NCI-H1417 treated with DMSO at 0.1 percent for 48 hours (cell line): ENCODE measurements at regions not wholly inside any gene's neighbourhood (a gene's known extent, or its start where the extent isn't known, plus 50 kb on each side); places are given as distances from the start of the nearest gene placed in this dataset.
A peak's percentile ranks its signal among the peaks of the same experiment; 100 is the strongest.
"Not testable (repeated sequence)": the region's sequence is repeated elsewhere in the genome, so short reads cannot be mapped to it uniquely, and the experiment has no call there.

Experiments
- DNase-seq: peaks from one replicate; lab custom pipeline; 2025; lab: John Stamatoyannopoulos, UW

GRCh38 chr5:83001796-83002381 lies 75.3 kb downstream of the TMEM167A start:
- DNase-seq = no peak

- DNase-seq = no peak
Measured at GRCh38 chr5:83000922-83001321, 76.3 kb downstream of the TMEM167A start.

GRCh38 chr5:83000428-83000827 lies 76.8 kb downstream of the TMEM167A start:
- no peak for DNase-seq

- DNase-seq = no peak
Measured at GRCh38 chr5:82993416-82993815, 83.8 kb downstream of the TMEM167A start.

- DNase-seq = no peak
Measured at GRCh38 chr5:82992646-82993045, 84.5 kb downstream of the TMEM167A start.

GRCh38 chr5:82991678-82992323 lies 85.4 kb downstream of the TMEM167A start:
- DNase-seq = peak; percentile 15

- no peak for DNase-seq
Measured at GRCh38 chr5:82991059-82991458, 86.1 kb downstream of the TMEM167A start.

GRCh38 chr5:82987188-82987587 lies 90.0 kb downstream of the TMEM167A start:
- no peak for DNase-seq

GRCh38 chr5:82986404-82986803 lies 90.8 kb downstream of the TMEM167A start:
- peak; percentile 65 for DNase-seq

GRCh38 chr5:82985763-82986162 lies 91.4 kb downstream of the TMEM167A start:
- DNase-seq = no peak

GRCh38 chr5:82984786-82985735 lies 92.1 kb downstream of the TMEM167A start:
- no peak for DNase-seq

GRCh38 chr5:82982846-82983245 lies 94.3 kb downstream of the TMEM167A start:
- no peak for DNase-seq

- DNase-seq = not testable (repeated sequence)
Measured at GRCh38 chr5:82976887-82977286, 100.3 kb downstream of the TMEM167A start.

- no peak for DNase-seq
Measured at GRCh38 chr5:82975812-82976211, 101.4 kb downstream of the TMEM167A start.

- DNase-seq = no peak
Measured at GRCh38 chr5:82975396-82975795, 101.8 kb downstream of the TMEM167A start.

GRCh38 chr5:82974346-82974745 lies 102.8 kb downstream of the TMEM167A start:
- DNase-seq = not testable (repeated sequence)

- DNase-seq = no peak
Measured at GRCh38 chr5:82971901-82972300, 105.3 kb downstream of the TMEM167A start.

GRCh38 chr5:82971034-82971806 lies 106.0 kb downstream of the TMEM167A start:
- DNase-seq = not testable (repeated sequence)

GRCh38 chr5:82969221-82969976 lies 107.8 kb downstream of the TMEM167A start:
- not testable (repeated sequence) for DNase-seq

GRCh38 chr5:82967072-82967471 lies 110.1 kb downstream of the TMEM167A start:
- DNase-seq = no peak

- DNase-seq = no peak
Measured at GRCh38 chr5:82959466-82959865, 117.7 kb downstream of the TMEM167A start.
